Subcutaneous abdominal adipose tissue (tissue), 5 donors: ENCODE measurements at regions not wholly inside any gene's neighbourhood (a gene's known extent, or its start where the extent isn't known, plus 50 kb on each side); places are given as distances from the start of the nearest gene placed in this dataset.

Source experiments
- H3K27ac ChIP-seq: one replicate; pipeline ENCODE4 v1.7.0; 2013; ENCODE audit warnings: low read depth, mild to moderate bottlenecking, inconsistent platforms, low read length, moderate library complexity
- H3K27me3 ChIP-seq, 5 donors: one replicate each; pipeline ENCODE4 v1.7.0; 2013; ENCODE audit warnings: low read length in 5 of 5, inconsistent platforms in 1 of 5; ENCODE audit not compliant: control insufficient read depth in 5 of 5, insufficient read depth in 4 of 5
- H3K36me3 ChIP-seq, 5 donors: one replicate each; pipeline ENCODE4 v1.7.0; 2013; ENCODE audit warnings: low read length in 5 of 5; ENCODE audit not compliant: control insufficient read depth in 5 of 5, insufficient read depth in 5 of 5
- H3K4me1 ChIP-seq, 5 donors: one replicate each; pipeline ENCODE4 v1.7.0; 2013; ENCODE audit warnings: low read length in 5 of 5, mild to moderate bottlenecking in 3 of 5, moderate library complexity in 1 of 5; ENCODE audit not compliant: control insufficient read depth in 5 of 5, insufficient read depth in 5 of 5
- H3K4me3 ChIP-seq, 5 donors: one replicate each; pipeline ENCODE4 v1.7.0; 2013; ENCODE audit warnings: low read length in 5 of 5, low read depth in 1 of 5
- H3K9ac ChIP-seq, 5 donors: one replicate each; pipeline ENCODE4 v1.7.0; 2013; ENCODE audit warnings: low read length in 5 of 5, mild to moderate bottlenecking in 4 of 5, moderate library complexity in 3 of 5
- H3K9me3 ChIP-seq, 5 donors: one replicate each; pipeline ENCODE4 v1.7.0; 2013; ENCODE audit warnings: low read length in 5 of 5; ENCODE audit not compliant: control insufficient read depth in 5 of 5
- donor health status: healthy.
- donor health status: healthy.
- donor health status: healthy.
- donor health status: healthy.
- donor health status: healthy.

DNA sequence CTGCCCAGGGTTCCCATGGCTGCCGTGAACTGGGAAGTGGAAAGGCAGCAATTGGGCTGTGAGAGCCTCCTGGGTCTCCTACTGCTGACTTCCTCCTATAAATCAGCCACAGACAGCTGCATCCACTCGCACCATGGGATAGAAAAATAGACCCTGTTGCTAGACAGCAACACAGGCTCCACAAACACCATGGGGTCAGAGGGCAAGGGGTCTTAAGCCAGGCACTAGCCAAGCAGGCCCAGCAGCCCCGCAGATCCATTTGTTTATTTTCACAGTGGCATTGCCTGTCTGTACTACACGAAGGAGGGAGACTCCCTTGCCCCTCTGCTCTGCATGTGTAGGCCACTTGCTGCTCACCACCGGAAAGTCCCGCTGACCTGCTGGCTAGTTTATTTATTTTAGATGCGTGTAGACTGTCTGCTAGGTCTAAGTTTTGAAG lies 139.8 kb downstream of the DACT1 start:
- H3K27ac ChIP-seq, result no peak overlapping the region
- no peaks in the 10 kb centered on the region for H3K27me3 ChIP-seq
- peaks cover 0 to 18% (median 16%) of the 10 kb centered on the region in 5 donors for H3K4me1 ChIP-seq
- no peaks in the 10 kb centered on the region for H3K36me3 ChIP-seq
- H3K9me3 ChIP-seq, result no peaks in the 10 kb centered on the region
- no peak overlapping the region for H3K9ac ChIP-seq
- H3K4me3 ChIP-seq, result no peak overlapping the region

DNA sequence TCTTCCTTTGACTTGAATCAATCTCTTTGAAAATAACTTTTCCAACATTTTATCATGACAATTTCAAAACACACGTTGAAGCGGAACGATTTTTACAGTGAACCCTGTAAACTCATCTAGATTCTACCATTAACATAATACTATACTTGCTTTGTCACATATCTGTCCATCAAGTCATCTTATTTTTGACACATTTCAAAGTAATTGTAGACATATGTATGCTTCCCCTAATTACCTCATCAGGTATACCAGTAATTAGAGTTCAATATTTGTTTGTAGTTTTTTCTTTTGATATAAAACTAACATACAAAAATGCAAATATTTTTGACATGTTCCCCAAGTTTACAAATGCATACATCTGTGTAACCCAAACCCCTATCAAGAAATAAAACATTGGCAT lies 140.4 kb downstream of the DACT1 start:
- Histone ChIP-seq H3K27ac (no peak overlapping the region), H3K9me3 (no peaks in the 10 kb centered on the region), H3K4me3 (no peak overlapping the region), H3K27me3 (no peaks in the 10 kb centered on the region), H3K4me1 (peaks cover 0 to 18% (median 15%) of the 10 kb centered on the region in 5 donors), H3K36me3 (no peaks in the 10 kb centered on the region), H3K9ac (no peak overlapping the region)

DNA sequence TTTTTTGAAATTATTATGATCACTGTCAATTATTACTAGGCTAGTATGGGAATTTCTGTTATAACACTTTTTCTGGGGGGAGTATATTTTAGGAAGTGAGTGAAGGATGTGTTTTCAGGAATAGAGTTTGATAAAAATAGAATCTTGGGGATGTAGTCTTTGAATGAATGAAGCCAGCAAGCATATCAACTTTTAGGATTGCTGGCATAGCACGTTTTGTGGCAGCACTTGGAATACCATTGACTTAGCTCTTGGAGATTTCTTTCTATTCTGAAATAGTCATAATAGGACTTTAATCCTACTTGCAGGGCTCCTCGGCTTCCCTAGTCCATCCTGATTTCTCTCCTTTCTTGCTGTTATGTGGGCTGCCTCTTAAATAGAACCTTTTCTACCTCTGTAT lies 141.6 kb downstream of the DACT1 start:
- H3K9me3 ChIP-seq, result no peaks in the 10 kb centered on the region
- H3K4me1 ChIP-seq, result peaks cover 0 to 18% (median 14%) of the 10 kb centered on the region in 5 donors
- H3K9ac ChIP-seq, result no peak overlapping the region
- H3K4me3 ChIP-seq, result no peak overlapping the region
- no peak overlapping the region for H3K27ac ChIP-seq
- no peaks in the 10 kb centered on the region for H3K27me3 ChIP-seq
- H3K36me3 ChIP-seq, result no peaks in the 10 kb centered on the region

DNA sequence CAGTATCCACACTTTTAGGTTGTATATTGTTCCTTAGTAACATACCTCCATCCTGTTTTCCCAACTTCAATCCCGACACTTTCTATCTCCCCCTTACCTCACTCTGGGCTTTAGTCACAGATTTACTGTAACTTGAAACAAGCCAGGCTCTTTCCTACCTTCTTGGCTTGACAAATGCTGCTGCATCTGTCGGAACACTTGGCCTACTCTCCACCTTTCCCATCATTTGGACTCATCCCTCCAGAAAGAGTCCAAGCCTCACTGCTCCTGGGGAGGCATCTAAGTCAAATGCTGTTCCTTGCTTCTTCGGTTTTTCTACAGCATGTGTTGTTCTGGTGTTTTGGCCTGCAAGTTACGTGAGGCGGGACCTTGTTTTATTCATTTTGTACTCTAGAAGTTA lies 142.4 kb downstream of the DACT1 start:
- Histone ChIP-seq H3K27me3 (no peaks in the 10 kb centered on the region), H3K4me1 (peaks cover 0 to 11% (median 6%) of the 10 kb centered on the region in 5 donors), H3K27ac (no peak overlapping the region), H3K36me3 (no peaks in the 10 kb centered on the region), H3K4me3 (no peak overlapping the region), H3K9ac (no peak overlapping the region), H3K9me3 (no peaks in the 10 kb centered on the region)

DNA sequence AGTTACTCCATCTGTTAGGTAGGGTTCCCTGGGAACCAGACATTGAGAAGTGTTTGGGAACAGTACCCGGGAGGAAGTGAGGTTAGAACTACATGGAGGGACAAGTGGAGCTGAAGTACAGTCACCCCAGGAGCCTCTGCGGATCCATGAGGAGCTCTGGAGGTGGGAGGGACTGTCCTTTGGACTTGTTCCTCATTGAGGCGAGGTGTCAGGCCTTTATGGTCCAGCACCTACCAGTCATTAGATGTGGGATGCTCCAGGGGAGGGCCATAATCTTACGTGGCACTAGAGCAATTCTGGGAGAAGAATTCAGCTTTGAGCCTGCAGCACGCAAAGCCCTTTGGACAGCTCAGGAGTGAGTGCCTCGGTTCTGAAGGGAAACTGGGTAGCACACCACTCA lies 142.8 kb downstream of the DACT1 start:
- Histone ChIP-seq H3K9me3 (no peaks in the 10 kb centered on the region), H3K27me3 (no peaks in the 10 kb centered on the region), H3K36me3 (no peaks in the 10 kb centered on the region), H3K27ac (no peak overlapping the region), H3K4me3 (no peak overlapping the region), H3K9ac (no peak overlapping the region), H3K4me1 (peaks cover 0 to 11% (median 6%) of the 10 kb centered on the region in 5 donors)

DNA sequence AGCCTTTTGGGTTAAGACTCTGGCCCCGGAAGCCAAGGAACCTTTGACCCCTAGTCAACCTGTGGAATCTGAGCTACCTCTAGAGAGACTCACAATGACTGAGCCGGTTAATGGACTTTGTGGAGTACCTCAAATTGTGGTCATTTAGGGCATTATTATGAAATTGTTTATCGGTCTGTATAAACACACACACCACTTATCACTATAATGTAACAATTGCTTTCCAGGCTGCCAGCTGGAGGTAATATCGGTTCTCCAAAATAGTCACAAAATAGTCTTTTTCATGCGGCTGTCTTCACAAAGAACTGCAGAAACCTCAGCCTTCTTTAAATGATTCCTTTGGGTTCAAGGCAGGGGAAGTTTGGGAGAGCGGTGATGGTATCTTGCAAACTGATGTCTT lies 144.2 kb downstream of the DACT1 start:
- H3K4me3 ChIP-seq, result no peak overlapping the region
- no peak overlapping the region for H3K27ac ChIP-seq
- H3K9ac ChIP-seq, result no peak overlapping the region
- H3K9me3 ChIP-seq, result no peaks in the 10 kb centered on the region
- peaks cover 0 to 11% (median 6%) of the 10 kb centered on the region in 5 donors for H3K4me1 ChIP-seq
- H3K36me3 ChIP-seq, result no peaks in the 10 kb centered on the region
- H3K27me3 ChIP-seq, result peaks cover 0 to 5% (median 0%) of the 10 kb centered on the region in 5 donors

DNA sequence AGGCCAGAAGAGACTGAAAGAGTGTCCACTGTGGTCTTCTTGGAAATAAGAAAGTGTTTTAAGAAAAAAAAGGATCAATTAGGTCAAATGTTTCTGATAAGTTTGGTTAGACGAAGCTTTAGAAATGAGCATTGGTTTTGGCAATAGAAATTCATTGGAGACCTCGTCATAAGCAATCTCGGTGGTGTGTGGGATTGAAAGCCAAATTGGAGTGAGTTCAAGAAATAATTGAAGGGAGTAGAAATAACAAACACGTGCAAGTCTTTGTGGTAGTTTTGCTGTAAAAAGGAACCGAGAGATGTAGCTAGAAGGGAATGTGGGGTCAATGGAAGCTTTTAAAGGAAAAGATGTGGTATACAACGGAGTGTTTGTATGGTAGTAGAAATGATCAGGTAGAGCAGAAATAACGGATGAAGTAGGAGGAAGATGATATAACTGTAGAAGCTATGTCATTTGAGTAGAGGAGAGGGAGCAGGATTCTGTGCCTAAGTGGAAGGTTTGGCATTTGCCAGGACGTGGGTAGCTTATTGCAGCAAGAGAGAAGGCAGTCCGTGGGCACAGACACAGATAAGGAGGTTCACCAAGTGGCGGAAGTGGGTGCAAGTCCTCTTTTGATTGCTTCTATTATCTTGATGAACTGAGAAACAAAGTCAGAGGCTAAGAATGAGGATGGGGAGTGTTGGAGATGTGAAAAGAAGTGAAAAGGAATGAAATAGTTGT lies 146.2 kb downstream of the DACT1 start:
- no peak overlapping the region for H3K4me3 ChIP-seq
- no peaks in the 10 kb centered on the region for H3K9me3 ChIP-seq
- H3K4me1 ChIP-seq, result peaks cover 0 to 11% (median 6%) of the 10 kb centered on the region in 5 donors
- no peaks in the 10 kb centered on the region for H3K36me3 ChIP-seq
- H3K27me3 ChIP-seq, result peaks cover 0 to 5% (median 0%) of the 10 kb centered on the region in 5 donors
- H3K27ac ChIP-seq, result no peak overlapping the region
- no peak overlapping the region for H3K9ac ChIP-seq

DNA sequence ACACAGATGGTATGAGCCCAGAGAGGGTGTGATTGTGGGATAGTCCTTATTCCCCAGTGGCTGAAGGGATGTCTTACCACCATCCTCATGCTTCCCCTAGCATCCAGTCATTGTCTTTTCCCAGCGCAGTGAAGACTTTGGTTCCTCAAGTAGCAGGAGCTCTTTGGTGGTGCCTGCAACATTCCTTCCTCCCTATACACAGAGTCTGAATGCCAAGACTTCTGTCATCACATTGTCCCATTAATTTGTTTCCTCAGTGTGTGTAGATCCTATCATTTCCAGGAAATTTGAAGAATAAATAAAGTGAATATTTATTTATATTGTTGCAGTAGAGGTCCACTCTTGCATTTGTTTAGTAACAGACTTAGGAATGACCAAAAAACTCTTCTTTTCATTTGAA lies 147.2 kb downstream of the DACT1 start:
- H3K27me3 ChIP-seq, result peaks cover 0 to 5% (median 0%) of the 10 kb centered on the region in 5 donors
- no peak overlapping the region for H3K27ac ChIP-seq
- H3K9me3 ChIP-seq, result no peaks in the 10 kb centered on the region
- H3K36me3 ChIP-seq, result no peaks in the 10 kb centered on the region
- no peak overlapping the region for H3K9ac ChIP-seq
- no peak overlapping the region for H3K4me3 ChIP-seq
- H3K4me1 ChIP-seq, result peaks cover 0 to 11% (median 6%) of the 10 kb centered on the region in 5 donors

DNA sequence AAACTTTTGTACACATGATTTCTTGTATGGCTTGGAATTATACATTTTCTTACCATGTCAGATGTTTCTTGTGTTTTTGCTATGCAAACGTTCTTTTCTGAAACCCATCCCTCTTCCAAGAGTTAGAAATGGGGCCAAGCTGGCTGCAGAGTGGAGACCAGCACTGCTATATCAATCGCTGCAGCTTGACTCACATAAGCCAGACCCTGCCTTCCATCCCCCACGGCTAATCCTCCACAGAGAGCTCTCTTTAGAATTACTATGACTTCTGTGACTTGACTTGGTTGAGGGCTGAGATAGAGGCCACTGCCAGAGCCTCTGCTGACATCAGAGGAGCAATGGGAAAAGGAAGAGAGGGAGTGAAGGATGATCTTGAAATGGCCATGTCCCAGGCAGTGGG lies 147.9 kb downstream of the DACT1 start:
- Histone ChIP-seq H3K4me1 (peaks cover 0 to 11% (median 6%) of the 10 kb centered on the region in 5 donors), H3K36me3 (no peaks in the 10 kb centered on the region), H3K9ac (no peak overlapping the region), H3K27me3 (peaks cover 0 to 5% (median 0%) of the 10 kb centered on the region in 5 donors), H3K9me3 (no peaks in the 10 kb centered on the region), H3K4me3 (no peak overlapping the region), H3K27ac (no peak overlapping the region)

DNA sequence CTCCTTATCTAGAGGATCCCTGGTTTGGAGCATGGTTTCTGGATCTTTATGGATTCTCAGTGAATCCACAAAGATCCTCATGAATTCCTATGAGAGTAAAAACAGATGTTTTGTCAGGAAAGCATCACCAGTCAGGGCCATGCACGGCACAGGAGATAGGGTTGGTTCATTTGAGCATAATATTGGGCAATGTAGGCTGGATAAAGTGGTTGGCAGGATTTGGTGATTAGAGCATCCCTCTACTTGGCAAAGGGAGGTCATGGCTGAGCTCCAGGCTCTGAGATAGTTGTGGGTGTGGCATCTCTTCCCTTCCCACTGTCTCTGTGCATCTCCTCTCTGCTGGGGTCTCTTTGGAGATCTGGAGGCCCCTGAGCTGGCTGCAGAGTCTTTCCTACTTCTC lies 149.8 kb downstream of the DACT1 start:
- Histone ChIP-seq H3K27me3 (peaks cover 0 to 5% (median 0%) of the 10 kb centered on the region in 5 donors), H3K9me3 (no peaks in the 10 kb centered on the region), H3K36me3 (no peaks in the 10 kb centered on the region), H3K4me1 (peaks cover 0 to 11% (median 6%) of the 10 kb centered on the region in 5 donors), H3K4me3 (no peak overlapping the region), H3K27ac (no peak overlapping the region), H3K9ac (no peak overlapping the region)
